SHP77 treated with DMSO at 0.1 percent for 48 hours (cell line): ENCODE measurements at regions not wholly inside any gene's neighbourhood (a gene's known extent, or its start where the extent isn't known, plus 50 kb on each side); places are given as distances from the start of the nearest gene placed in this dataset.

Experiments
- DNase-seq: peaks from one replicate; lab custom pipeline; 2025; lab: John Stamatoyannopoulos, UW

GRCh38 chr6:113144117-113144516 lies 713.0 kb upstream of the MARCKS start:
- DNase-seq: no peak

DNA sequence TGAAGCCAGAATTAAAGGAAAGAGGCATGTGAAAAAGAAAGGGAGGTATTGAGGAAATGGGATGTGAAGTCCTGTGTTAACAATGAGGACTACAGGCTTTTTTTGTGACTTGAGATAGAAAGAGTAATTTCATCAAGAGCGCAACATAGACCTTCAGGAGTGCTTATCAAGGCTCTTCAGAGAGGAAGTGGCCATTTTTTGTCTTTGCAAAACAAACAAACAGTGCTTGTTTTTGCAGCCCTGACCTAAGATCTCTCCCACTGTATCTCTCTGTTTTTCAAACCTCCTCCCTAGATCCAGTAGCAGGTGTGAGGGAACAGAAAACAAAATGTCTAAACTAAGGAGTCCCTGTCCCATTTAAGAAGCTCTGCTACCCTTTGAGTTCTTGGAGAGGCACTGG lies 710.3 kb upstream of the MARCKS start:
- no peak for DNase-seq

GRCh38 chr6:113147544-113147943 lies 709.6 kb upstream of the MARCKS start:
- DNase-seq: no peak

- DNase-seq: no peak
These were observed 708.6 kb upstream of the MARCKS start for GRCh38 chr6:113148566-113148965.

- no peak for DNase-seq
These were observed 707.6 kb upstream of the MARCKS start for GRCh38 chr6:113149511-113149910.

GRCh38 chr6:113160306-113161017 lies 696.7 kb upstream of the MARCKS start:
- DNase-seq: no peak

DNA sequence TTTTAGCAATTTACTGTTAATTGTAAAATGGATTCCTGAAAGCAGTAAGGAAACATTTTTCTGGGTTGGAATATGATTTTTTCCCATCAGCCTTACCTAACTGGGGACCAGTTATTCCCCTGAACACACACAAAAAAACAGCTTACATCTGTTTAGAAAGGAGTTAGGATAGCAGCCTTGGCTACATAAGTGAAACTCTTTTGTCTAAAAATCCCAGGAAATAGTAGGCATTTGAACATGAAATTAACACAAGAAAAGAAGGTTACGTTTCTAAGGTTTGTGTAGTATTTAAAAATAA lies 696.2 kb upstream of the MARCKS start:
- DNase-seq: no peak

DNA sequence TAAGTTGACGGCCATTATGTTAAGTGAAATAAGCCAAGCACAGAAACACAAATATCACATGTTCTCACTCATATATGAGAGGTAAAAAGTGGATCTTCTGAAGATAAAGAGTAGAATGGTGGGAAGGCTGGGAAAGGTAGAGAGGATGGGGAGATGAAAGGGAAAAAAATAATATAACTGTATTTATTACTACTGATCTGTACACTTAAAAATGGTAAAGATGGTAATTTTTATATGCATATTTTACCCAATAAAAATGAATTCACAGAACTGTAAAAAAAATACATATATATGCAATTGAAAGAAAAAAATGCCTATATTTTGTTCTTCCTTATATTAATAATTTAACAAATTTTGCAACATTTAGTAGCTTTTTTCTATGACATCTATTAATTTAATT lies 694.4 kb upstream of the MARCKS start:
- DNase-seq: no peak

GRCh38 chr6:113168057-113168456 lies 689.1 kb upstream of the MARCKS start:
- no peak for DNase-seq

GRCh38 chr6:113169484-113169883 lies 687.7 kb upstream of the MARCKS start:
- no peak for DNase-seq

- DNase-seq: no peak
These were observed 686.7 kb upstream of the MARCKS start for GRCh38 chr6:113170454-113170853.

GRCh38 chr6:113171882-113172281 lies 685.3 kb upstream of the MARCKS start:
- DNase-seq: peak; percentile 25

- peak; percentile 86 for DNase-seq
These were observed 684.6 kb upstream of the MARCKS start for GRCh38 chr6:113172531-113172966.

DNA sequence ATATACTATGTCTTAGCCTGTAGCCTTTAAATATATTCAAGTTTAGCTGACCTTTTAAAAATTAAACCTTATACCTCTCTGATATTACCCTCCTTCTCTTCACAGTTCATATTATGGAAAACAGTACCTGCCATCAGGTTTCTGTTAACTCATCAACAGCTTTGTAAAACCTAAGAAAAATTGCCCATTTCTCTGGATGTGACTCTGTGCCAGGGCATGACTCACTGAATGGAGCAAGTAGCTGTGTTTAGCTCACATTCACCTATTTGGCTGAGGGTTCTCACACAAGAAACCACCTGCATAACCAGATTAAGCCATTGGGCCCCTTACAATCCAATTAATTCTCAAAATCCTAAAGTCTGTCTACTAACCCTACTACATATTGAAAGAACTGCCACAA lies 678.8 kb upstream of the MARCKS start:
- DNase-seq: no peak

DNA sequence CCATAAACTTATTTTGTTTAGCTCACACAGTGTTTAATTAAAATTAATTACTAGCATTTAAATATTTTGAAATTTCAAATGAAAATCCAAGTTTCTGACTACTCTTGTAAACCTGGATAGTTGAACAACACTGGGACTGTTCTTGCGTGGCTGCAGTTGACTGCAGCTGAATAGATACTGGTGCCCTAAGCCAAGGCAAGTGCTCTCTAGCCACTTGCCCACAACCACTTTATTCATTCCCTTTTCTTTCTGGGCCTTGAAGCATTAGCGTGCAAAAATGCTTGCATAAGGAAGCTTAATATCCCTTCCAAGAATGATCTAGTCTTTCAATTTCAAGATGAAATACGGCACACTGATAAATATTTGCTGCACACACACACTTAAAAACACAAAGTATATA lies 676.0 kb upstream of the MARCKS start:
- DNase-seq: no peak

DNA sequence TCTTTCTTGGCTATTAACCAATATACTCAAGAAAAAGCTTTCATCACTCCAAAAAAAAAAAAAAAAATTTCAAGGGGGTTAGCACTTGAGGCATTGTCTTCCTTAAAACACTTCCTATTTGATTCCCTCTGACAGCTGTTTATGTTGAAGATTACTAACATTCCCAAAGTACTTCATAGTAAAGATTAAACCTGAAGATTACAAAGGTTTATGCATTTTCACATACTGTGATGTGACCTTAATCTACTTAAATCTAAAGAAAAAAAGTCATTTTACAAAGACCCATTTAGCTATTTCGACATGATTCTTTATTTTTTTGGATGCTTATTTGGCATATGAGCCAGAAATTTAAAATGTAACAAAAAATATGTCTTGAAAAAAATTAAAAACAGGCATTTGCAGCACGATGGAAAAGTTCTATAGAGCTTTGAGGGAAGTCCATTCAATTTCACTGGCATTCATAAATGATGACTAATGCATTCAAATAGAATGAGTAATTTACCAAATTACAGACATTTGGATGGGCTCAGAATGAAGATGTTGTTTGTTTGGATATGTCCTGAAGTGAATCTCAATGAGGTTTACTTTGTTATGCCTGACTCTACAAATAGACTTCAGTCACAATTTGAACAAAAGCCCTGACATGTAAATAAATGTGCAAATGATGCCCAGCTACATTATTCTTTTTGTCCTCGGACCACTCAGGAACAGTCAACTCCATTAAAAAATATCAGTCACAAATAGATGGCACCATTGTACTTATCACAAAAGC lies 674.6 kb upstream of the MARCKS start:
- no peak for DNase-seq

GRCh38 chr6:113184291-113184690 lies 672.9 kb upstream of the MARCKS start:
- no peak for DNase-seq

- DNase-seq: no peak
These were observed 672.4 kb upstream of the MARCKS start for GRCh38 chr6:113184736-113185135.

GRCh38 chr6:113185299-113185698 lies 671.8 kb upstream of the MARCKS start:
- DNase-seq: no peak

DNA sequence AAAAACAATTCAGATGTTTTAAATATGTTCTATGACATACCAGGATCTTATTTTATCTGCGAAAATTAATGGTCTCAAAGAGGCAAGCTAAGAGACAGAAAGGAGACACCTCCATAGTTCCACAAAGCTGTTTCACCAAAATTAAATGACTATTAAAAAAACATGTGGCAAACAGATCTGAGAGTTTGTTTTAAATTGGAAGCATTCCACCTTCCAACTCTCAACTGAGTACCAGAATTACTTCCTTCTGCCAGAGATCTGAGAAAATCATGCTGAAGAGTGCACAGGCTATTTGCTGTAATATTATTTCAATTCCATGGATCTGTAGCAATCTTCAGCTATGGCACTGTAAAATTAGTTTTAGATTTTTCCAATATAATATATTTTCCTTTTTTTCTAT lies 669.5 kb upstream of the MARCKS start:
- no peak for DNase-seq

- DNase-seq: no peak
These were observed 668.2 kb upstream of the MARCKS start for GRCh38 chr6:113188962-113189361.

DNA sequence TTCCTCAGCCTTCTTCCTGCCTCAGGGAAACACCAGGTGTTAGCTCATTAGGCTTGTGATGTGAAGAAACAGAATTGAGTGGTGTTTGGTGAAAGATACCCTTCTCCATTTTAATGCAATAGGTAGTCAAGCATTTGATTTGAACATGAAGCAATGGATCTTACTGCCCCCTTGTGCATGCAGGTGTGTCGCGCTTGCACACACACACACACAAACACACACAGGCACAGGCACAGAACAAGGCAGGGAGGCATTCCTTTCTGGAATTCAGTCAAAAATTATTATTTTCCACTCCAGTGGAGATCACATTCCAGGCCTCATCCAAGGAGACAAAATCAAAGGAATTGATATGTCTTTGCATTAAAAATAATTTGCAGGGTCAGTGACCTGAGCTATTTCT lies 667.0 kb upstream of the MARCKS start:
- DNase-seq: no peak

GRCh38 chr6:113194090-113194489 lies 663.1 kb upstream of the MARCKS start:
- no peak for DNase-seq
